G401.6 (cell line): ENCODE measurements at regions not wholly inside any gene's neighbourhood (a gene's known extent, or its start where the extent isn't known, plus 50 kb on each side); places are given as distances from the start of the nearest gene placed in this dataset.
"Not testable (repeated sequence)": the region's sequence is repeated elsewhere in the genome, so short reads cannot be mapped to it uniquely, and the experiment has no call there.

Experiments used
- FAIRE-seq: peaks from 2 replicates; lab custom pipeline; 2012; peaks lifted over from hg19 to GRCh38; lab: Jason Lieb, UNC

DNA sequence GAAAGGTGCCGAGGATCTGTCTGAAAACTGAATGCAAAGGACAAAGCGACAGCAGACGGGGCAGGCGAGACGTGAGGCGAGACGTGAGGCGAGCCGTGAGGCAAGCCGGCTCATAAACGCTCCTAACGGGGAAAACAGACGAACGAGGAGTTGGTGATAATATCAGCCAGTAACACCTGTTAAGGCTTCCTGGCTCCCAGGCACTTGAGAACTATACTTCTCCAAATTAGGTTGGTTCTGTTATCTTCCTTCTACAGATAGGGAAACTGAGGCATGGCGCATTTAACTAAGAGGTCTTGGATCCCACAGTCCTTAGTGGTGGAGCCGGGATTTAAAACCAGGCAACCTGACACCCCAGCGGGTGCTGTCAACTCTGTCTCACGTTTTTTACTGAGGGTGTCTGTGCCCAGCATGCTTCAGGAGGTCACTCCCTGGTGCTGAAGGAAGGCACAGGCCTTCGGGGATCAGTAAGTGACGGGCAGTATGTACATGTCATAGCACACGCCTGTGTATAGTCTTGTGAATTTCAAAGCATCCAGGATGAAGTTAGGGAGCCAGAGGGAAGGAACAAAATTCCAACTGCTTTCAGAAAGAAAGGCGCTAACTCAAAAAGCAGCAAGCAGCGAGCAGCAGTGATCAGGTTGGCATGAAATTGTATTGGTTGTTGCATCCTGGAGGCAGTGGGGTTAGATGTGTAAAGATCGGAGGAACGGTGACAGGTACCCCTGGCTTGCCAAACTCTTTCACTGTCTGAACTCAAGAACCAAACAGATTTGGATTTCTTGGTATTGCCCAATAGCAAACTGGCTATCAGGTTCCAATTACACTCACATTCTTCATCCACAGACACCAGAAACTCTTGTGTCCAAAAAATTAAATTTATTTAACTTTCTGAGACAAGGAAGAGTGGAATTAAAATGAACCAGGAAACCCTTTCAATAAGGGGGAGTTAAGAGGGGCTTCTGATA is 318.7 kb downstream of the THBS2 start:
- FAIRE-seq: no peak

DNA sequence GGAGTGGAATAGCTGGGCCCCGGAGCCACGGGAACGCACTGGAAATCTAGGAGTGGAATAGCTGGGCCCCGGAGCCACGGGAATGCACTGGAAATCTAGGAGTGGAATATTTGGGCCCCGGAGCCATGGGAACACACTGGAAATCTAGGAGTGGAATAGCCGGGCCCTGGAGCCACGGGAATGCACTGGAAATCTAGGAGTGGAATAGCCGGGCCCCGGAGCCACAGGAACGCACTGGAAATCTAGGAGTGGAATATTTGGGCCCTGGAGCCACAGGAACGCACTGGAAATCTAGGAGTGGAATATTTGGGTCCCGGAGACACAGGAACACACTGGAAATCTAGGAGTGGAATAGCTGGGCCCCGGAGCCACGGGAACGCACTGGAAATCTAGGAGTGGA is 321.5 kb downstream of the THBS2 start:
- FAIRE-seq: not testable (repeated sequence)

DNA sequence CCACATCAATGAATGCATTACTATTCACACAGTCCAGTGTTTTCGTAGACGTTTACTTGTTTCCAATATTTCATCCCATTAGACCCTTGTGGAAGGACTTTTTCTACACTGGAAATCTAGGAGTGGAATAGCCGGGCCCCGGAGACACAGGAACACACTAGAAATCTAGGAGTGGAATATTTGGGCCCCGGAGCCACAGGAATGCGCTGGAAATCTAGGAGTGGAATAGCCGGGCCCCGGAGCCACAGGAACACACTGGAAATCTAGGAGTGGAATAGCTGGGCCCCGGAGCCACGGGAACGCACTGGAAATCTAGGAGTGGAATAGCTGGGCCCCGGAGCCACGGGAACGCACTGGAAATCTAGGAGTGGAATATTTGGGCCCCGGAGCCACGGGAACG is 322.6 kb downstream of the THBS2 start:
- not testable (repeated sequence) for FAIRE-seq

DNA sequence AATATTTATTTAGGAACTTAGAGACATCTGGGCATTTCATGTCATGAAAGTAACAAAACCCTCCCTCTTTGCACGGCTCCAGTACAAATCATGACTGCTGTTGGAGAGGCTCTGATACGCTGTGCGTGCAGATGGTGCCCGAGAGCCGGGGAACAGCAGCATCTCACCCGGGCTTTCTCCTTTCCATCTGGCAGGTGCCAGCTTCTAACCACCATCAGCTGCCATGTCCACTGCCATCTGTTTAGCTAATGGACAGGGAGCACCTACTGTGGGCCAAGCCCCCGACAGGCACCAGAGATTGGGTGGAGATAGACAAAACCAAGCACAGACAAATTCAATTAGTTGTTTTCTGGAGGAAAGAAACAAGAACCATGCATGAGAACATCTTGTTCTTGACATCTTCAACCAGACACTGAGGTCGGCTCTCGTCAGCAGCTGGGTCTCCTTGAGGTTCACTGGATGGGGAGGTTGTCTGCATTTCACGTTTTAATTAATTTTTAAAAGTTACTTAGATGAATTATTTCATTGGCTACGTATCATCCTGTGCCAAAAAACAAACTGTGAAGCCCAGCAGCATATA is 323.7 kb downstream of the THBS2 start:
- no peak for FAIRE-seq

DNA sequence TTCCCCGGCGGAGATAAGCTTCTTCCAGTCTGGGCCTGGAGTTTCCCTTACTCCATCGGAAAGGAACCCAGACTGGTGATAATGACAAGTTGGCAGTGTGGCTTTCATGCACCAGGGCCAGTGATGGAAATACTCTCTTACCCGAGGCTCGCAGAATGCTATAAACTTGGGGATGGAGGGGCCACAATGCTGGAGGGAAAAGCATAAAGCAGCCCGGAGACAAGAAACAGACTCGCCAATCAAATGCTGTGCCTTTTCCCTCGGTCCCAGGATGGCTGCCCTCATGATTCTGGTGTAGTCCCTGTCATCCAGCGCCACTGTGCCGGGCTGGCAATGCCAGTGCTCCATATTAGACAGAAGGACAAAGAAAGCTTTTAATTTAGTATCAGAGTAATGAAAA is 325.6 kb downstream of the THBS2 start:
- no peak for FAIRE-seq

DNA sequence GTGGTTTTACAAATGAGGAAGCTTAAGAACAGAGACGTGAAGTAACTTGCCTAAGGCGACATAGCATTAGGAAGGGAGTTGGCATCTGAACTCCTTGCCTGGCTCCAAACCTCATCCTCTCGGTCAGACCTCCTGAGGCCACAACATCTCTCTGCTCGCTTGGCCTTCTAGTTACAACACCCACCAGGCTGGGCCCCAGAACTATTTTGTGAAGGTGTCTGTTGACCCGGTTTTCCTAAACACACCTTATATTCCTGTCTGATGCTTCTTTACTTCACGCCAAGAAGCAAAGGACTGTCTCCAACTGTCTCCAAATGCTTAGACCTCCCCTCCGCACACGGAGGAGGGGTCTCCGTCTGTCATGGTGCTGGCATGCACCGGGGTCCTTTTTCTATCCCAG is 326.6 kb downstream of the THBS2 start:
- FAIRE-seq: no peak

DNA sequence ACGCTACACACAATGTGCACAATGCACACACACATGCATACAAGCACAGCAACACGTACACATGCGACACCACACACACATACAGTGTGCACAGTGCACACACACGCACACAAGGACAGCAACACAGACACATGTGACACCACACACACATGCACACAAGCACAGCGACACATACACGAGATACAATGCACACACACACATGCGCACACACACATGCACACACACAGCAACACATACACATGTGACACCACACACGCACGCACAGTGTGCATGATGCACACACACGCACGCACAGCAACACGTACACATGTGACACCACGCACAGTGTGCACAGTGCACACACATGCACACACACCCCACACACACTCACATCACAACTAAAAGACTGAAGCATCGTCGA is 327.3 kb downstream of the THBS2 start:
- no peak for FAIRE-seq

DNA sequence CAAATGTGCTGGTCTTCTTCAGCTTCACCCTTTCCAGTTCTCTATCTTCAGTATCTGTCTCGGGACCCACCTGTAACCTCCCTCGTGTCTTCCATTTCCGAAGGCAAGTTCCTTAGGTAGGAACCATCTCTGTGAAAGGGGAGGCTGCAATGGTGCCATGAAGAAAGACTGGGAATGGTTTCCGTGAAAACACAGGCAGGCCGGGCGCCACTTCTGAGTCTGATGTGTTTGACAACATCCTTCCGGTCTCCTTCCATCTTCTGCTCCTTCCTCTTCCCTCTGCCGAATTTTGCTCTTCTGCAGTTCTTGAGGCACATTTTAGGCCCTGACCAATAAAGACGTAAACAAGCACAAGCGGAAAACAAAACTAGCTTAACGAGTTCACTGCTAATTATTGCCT is 328.0 kb downstream of the THBS2 start:
- FAIRE-seq: no peak

DNA sequence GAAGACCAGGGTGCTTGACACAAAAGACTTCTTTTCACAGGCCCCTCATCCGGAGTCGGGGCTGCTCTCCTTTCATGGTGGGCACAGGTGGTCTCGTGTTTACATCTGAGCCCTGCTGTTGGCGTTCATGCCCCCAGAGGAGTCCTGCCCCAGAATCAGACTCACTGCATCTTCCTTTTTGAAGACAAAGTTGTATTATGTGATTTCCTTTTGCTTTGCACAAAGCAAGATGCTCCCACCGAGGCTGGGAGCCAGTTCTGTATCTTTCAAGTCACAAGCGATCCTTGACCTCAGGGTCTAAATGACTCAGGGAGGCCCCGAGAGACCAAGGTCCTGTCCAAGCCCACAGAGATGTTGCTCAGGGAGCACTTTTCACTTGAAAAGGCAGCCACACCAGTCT is 330.5 kb downstream of the THBS2 start:
- FAIRE-seq: no peak

DNA sequence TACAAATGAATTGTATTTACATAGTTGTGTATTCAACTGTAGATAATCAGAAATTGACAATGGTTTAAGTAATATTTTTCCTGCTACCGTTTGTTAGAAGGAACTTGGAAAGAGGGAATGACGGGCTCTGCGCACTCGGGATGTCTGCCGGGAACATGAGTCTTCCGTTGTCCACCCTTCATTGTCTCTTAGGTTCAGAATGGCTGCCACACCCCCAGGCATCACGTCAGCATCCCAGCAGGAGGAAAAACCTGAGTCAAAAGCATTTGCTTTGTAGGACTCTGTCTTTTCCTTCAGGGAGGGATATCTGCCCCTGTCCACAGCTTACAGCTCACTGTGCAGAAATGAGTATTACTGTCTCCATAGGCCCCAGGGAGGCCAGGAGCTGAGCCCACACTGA is 331.2 kb downstream of the THBS2 start:
- FAIRE-seq: no peak

DNA sequence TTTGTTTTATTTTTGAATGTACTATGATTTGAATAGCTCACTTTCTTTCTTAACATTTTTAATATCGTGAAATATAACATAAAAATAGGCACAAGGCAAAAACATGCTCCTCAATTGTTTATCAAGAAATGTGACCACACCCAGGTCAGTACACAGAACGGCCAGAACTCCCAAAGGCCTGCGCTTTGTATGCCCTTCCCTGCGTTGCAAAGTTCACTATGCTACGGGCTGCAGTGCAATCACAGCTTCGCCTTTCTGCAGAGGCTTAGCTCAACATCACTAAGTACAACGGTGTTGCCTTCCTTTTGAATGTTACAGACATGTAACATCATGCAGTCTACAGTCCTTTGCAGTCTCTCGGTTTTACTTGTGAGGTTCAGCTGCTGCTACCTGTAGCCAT is 333.4 kb downstream of the THBS2 start:
- FAIRE-seq: no peak

DNA sequence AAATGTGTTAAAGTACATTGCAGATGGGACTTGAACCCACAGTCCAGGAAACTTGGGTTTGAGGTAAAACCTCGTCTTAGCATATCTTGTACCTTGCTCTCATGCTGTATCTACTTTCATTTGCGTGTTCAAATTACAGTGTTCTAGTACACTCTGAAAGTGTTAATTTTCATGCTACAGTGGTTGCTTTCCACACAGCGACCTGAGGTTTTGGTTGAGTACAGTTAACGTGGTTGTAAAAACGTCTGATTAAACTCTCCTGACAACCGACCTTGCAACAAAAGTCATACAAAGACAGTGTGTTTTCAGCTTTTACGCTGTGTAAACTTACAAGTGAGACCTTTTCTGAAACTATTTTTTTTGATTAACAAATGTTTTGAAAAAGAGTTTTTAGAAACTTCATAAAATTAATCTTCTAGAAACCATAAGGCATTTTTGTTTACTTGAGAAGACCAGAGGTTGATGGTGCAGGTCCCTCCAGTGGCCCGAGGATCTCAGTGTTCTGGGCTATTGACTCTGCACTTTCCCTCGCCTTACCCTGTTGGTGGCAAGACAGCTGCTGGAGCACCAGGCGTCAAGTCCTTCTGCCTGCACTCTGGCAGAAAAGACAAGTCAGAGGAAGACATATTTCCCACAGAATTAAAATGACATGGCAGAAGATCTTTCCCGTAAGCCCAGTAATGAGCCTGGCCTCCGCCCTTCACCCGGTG is 334.0 kb downstream of the THBS2 start:
- FAIRE-seq: no peak

DNA sequence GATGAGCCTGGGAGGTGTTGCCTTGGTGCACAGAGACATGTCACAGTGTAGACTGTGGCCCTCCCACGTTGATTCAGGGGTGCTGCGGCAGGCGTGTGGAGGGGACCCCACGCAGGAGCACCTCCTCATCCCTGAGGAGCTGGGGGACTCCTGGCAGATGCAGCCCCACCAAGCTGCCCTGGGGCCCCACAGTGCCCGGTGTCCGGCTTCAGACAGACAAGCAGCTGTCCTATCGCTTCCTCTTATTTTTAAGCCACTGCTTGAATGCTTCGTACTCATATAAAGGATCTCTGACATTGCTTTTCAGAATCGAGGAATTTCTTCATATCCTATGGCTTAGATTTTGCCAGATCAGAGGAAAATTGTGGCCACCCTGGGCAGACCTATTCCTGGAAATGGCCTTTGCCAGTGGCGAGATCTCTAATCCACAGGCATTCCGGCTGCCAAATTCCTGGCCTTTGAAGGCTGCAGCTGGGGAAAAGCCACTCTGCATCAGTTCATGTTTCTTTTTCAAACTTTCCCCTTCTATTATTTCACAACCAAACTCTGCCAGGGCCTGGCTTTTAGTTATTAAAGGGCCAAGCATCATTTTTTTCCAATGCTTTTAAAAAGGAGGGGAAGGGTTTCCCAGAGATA is 337.0 kb downstream of the THBS2 start:
- FAIRE-seq: no peak

DNA sequence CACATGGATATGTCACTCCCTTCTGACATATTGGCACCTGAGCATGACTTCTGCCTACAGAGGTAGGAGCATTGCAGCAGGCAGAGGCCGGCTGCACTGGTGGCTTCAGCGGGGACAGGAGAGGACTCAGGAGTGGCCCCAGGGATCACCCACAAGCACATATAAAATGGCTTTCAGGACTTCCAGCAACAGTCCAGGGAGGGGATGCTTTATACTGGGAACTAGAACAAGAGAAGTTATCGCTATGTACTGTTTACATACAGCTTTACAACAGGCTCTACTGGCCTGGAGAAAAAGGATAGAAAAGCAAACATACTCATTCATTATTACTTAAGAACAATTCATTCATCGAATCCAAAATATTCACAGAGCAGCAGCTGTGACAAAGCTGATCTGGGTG is 337.8 kb downstream of the THBS2 start:
- no peak for FAIRE-seq

DNA sequence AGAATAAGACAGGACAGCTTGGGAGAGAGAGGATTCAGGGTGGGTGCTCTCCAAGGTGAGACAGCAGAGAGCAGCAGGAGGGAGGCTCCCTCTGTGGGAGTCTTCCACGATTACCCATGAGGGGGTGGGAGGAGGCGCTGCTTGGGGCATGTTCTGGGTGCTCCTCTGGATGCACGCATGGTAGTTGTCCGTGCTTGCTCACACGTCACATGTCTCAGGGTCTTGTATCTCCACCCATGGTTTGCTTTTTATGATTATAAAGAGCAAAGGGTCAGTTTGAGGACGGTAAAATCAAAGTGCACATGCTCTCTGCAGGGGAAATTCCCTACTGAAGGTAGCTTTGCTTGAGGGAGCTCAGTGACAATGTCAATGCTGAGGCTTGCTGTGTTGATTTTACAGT is 338.4 kb downstream of the THBS2 start:
- FAIRE-seq: no peak

DNA sequence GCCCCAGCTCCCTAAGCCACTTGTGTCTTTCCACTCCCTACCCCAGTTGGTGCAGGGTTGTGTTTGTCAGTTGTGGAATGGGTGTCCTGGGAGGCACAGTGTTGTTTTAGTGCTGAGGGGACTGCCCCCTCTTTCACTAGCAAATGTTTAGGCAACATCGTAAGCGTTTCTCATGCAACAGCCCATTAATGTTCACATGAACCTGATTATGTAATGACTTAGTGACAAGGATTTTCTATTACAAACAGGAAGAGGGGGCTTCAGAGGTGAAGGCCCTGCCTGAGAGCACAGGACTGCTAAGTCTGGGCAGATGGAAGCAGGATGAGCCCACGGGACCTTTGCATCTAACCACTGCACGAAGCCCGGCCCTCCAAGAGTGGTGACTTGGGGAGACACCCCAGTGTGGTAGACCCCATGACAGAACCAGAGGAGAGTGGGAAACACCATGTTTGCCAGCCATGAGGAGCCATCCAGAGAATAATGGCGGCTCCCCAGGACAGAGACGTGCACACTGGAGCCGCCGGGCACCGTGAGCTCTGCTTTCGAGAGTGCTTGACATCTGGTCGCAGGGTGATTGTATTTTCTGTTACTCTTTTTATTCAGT is 339.7 kb downstream of the THBS2 start:
- no peak for FAIRE-seq

DNA sequence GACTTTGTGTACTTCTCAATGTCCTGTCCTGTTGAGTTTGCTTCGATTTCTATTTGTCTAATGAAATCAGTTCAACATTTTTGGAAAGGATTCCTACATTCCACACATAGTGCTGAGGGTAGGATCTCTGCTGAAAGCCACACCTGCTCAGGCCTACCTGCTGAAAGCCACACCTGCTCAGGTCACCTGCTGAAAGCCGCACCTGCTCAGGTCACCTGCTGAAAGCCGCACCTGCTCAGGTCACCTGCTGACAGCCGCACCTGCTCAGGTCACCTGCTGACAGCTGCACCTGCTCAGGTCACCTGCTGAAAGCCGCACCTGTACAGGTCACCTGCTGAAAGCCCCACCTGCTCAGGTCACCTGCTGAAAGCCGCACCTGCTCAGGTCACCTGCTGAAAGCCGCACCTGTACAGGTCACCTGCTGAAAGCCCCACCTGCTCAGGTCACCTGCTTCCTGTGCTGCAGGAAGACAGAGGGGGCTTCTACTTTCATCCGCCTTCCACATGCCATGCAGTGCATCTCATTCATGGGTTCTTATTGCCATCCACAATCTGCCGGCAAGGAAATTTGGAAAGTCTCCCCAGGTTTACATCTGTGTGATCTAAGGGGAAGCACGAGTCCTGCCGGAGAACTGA is 340.3 kb downstream of the THBS2 start:
- FAIRE-seq: not testable (repeated sequence)

DNA sequence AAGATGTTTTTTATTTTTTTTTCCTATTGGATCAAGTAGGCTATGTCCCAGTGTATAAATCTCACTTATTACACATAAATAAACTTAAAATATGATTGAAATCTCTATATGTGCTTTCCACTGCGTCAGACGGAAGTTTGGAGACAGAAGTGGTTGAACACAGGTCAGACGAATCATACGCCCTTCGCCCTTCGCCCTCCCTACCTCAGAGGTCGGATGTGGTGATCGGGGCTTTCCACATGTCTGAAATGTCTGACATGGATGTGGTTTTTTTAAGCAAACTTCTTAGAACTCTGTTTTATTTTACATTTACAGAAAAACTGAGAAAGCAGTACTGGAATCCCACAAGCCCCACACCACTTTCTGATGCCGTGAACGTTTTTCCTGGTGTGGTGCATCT is 344.4 kb downstream of the THBS2 start:
- no peak for FAIRE-seq

DNA sequence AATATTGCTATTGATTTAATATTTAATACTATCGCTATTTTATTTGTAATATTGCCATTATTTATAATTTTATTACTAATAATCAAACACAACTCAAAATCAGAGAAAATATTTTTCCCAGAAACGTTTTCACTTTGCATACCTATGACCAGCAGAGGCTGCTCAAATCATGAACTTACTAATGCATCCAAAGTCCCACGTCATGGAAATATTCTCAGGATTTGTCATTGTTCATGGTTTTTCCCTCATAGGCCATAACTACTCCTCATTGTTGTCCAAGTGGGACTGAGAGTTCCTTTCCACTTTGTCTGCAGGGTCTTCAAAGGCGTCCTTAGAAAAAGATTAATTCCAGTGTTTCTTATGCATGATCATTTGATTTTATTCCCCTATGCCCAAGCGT is 344.8 kb downstream of the THBS2 start:
- FAIRE-seq: peak; percentile 84

DNA sequence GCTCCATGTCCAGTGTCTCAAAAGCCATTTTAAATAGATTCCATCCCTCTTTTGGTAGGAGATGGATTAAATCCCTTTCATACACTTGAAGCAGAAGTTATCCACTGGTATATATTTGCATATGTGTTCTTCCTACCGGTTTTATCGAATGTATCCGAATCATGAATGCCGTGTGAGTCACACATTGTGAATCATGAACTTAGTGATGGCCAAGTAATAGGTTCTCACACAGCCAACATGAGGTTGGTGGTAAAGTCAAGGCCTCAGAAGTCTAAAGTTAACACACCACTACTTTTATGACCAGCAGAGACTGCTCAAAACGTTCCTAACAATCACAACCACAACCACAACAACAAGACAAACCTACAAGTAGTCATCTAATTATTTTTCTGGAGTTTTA is 345.5 kb downstream of the THBS2 start:
- FAIRE-seq: no peak

DNA sequence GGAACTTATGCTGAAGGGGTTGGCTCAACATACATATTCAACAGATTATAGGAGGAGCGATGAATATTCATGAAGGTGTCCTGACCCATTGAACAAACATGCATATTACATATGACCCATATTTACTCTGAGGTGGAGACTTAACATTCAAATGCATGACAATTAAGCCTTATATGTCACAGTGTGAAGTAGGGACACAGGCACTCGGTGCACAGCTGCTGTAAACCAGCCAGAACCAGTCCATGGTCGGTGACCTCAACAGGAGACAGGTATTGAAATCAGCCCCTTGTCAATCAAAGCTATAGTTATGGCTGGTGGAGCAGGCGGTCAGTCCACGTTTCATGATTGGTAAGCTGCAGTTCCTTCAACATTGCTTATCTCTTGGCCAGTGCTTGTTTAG is 347.3 kb downstream of the THBS2 start:
- no peak for FAIRE-seq
